GM19397 (cell line): ENCODE measurements at regions not wholly inside any gene's neighbourhood (a gene's known extent, or its start where the extent isn't known, plus 50 kb on each side); places are given as distances from the start of the nearest gene placed in this dataset.
"Not testable (repeated sequence)": the region's sequence is repeated elsewhere in the genome, so short reads cannot be mapped to it uniquely, and the experiment has no call there.

ENCODE experiments used
- ATAC-seq: cut with Tn5 transposase; IDR thresholded peaks from one replicate; pipeline ENCODE4 v1.9.1; 2021; ENCODE audit warnings: mild to moderate bottlenecking, moderate library complexity; ENCODE audit not compliant: unreplicated experiment

DNA sequence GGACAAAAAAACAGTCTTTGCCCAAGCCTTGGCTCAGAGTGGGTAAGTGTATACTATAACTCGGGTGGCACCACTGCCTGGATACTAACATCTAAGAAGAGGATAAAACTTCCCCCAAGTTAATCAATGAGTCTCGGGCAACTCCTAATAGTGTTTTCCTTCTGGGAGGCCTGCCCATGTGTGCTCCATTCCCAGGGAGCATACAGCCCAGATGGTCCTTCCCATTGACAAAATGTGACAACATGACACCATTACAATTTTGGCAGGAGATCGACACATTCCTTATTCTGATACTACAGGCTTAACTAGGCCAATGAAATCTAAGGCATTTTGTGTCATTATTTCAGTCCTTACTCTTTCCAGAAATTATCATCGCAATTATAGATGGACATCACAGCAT, 52.7 kb upstream of the CRIM1 start:
- ATAC-seq, result no peak

DNA sequence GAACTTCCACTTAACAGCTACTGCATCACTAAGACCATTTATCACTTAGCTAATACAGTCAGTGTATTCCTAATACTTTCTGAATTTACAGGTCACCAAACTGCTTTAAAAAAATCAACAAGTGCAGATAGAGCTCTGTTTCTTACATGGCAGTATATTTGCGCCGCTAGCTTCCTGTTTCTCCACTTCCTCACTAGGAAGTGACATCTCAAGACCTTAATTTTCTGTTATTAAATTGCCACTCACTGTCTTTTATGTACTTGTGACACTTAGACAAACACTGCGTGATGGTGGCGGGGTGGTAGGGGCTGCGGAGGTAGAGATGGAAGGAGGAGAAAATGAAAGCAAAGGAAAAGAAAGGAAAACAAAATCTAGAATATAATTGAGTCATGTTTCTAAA, 53.7 kb upstream of the CRIM1 start:
- ATAC-seq, result no peak

DNA sequence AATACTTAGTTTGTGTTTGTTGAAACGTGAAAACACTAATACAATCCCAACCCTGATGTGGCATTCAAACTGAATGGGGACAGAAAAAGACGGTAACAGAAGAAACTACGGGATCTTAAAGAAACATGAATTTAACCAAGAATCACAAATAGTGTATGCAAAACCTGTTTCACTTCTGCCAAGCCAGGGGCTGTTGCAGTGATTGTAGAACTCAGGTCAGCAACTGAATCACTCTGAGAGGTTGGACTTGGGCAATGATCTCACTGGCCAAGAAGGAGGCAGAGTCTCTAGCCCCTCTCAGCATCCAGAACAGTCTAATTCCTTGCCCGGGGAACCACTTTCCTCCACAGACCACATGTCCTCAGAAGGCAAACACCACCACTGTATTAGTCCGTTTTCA, 54.9 kb upstream of the CRIM1 start:
- no peak for ATAC-seq

DNA sequence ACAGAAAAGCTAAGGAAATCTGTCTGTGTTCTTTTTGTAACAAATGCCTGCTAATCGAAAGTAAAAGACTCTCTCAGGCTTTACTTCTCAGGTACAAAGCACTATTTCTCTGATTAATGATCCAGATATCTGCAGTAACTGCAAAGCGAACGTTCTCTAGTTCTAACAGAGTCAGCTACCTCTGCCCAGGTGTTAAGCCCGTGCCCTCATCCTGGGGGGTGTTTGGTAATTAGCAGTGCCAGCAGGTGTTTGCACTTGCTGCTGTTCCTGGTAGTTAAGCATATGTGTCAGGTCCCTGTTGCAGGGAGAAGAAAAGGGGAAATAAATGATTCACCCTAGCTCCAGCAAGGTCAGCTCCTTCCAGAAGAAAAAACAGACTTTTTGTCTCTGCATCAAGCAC, 58.8 kb upstream of the CRIM1 start:
- ATAC-seq, result no peak

DNA sequence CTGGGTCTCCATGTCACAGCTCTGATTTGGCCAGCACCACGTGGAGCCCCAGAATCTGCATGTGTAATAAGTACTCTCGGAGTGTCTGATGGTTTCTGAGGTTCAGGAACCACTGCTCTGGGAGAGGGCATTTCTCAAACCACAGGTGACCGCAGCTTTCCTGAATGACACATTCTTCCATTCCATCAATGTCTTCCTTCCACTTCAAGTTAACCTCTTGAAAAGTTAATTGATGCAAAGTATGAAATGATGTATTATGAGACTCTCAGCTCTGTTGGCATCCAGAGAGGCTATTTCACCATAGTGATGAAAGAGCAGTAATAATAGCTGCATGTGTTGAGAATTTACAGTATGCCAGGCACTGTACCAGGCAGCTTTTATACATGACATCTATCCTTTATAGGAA, 61.3 kb upstream of the CRIM1 start:
- no peak for ATAC-seq

DNA sequence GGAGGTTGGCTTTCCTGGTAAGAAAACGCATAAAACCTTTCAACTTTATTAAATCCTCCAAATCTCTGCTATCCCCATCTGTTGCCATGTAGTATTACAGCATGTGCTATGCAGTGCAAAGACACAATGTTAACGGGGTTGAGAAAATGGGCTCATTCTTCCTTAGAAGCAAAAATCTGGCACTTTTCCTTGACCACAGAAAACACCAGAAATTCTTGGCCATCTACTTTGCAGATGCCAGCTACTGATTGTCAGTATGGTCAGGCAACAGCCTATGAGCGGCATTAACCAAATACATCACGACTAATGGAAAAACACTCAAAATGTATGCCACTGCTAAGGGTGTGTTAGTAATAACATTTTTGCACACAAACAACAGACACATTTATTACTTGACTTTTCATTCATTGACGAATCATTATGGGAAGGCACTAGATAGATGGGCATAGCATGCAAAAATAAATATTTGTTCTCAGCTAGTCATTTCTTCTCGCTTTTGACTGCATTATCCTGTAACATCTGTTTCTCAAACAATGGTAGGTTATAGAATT, 65.2 kb upstream of the CRIM1 start:
- no peak for ATAC-seq

DNA sequence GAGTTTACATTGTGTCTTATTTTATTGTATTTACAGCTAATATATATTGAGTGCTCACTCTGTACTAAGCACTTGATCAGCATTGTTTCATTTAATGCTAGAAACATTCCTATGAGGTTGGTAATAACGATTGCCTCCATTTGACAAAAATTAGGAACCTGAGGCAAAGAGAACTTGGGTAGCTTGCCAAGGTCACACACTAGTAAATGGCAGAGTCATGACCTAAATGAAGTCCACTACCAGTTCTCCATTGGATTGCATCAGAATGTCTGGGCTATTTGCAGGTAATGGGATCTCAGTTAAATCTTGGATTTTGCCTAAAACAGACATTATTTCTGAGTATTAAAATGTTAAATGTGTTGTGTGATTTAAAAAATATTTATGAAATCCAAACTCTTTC, 65.8 kb upstream of the CRIM1 start:
- no peak for ATAC-seq

DNA sequence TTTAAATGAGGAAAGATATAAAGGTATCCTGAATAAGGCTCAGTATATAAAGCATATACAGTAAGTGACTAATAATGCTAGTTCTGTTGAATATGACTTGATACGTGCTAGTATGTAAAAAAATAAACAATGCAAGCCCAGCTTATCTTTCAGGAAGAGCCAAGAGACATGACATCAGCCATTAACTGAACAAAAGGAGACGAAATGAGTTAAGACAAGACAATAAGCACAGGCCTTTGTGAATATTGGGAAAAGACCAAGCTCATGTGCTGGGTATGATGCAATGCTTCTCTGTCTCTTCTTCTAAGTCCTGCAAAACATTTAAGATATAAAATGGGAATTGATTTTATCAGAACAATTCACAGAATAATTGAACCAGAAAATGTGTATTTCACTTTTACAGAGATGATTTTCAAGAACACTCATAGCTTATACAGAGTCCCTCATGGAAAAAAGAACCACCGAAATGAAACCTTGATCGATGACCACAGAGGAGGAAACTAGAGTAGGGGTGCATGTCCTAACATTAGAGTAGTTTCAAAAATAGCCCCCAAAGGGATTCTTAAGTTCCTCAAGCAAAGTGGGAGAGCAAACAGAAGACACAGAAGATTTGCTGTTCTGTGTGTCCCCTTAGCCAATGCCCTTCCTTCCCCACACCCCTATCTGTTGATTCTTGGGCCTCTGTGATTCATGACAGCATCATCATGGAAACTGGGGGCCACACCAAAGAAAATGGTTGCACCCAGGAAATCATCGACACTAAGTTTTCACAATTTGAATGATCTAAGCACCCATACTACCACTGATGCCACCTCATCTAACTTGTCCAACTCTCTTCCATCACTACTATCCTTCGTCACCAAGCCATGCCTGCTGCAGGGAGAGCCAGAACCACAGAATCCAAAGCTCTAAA, 68.0 kb upstream of the CRIM1 start:
- no peak for ATAC-seq

DNA sequence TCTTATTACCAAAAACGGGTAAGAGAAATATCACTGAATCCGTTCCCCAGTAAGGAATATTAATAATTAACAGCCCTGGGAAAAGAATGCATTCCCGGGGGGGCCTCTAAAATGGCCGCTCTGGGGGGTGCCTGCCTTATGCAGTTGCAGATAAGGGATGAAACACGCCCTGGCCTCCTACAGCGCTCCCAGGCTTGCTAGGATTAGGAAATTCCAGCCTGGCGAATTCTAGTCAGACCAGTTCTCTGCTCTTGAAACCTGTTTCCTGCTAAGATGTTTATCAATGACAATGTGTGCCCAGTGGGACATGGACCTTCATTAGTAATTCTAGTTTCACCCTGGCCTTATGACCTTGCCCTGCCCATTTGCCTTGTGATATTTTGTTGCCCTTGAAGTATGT, 76.1 kb upstream of the CRIM1 start:
- not testable (repeated sequence) for ATAC-seq

DNA sequence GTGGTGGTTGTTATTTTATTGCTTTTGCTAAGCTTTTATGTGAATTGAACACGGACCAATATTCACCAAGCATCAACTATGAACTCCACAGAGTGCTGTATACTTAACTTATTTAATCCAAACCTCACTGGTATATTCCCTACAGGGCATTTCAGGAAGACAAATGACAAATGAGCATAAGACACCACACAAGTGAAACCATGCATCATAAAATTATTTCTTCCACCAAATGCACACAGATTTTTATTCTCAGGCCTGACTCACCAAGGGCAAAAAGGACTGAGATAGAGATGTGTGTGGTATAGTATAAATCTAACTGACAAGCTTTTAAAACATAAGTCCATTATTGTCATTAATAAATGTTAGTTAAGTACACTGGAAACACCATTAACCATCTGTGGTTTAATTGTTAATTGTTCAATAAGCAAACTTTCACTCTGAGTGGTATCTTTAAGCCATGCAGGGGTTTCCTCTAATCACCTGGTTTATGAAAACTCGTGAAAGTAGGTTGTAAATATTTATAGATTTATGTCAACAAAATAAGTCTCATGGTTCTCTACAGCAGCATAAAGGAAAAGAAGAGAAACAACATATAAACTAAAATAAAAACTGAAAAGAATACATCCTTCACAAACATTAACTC, 77.6 kb upstream of the CRIM1 start:
- no peak for ATAC-seq

DNA sequence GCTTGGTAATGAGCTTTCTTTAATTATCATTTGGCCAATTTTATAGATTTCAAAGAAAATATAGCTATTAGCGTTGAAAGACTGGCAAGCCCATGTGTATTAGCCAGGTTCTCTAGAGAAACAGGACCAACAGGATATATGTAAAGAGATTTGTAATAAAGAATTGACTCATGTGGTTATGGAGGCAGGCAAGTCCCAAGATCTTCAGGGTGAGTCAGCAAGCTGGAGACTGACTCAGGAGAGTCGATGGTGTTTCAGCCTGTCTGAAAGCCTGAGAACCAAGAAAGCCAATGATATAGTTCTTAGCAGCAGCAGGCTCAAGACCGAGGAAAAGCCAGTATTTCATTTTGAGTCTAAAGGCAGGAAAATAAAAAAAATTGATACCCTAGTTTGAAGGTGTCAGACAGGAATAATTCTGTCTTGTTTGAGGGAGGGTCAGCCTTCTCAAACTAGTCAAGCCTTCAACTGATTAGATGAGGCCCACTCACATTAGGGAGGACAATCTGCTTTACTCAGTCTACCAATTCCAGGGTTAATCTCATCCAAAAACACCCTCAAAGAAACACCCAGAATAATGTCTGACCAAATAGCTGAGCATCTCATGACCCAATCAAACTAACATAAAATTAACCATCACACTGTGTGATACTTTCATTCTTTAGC, 78.3 kb upstream of the CRIM1 start:
- no peak for ATAC-seq

DNA sequence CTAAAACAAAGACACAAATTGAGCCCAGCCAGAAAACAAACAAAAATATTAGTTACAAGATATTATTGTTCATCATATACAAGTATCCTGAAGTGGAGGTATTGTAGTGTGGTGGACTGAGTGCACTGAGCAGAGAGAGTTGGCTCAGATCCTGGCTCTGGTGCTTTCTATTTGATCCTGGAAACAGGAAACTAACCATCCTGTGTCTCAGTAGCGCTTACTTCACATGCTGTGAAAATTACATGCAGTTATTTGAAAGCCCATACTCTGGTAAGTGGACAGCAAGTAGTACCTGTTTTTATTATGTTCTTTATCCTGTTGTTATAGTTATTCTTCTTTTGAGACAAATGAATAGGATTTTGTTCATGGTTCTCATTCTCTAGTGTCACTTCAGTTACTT, 84.3 kb upstream of the CRIM1 start:
- no peak for ATAC-seq

DNA sequence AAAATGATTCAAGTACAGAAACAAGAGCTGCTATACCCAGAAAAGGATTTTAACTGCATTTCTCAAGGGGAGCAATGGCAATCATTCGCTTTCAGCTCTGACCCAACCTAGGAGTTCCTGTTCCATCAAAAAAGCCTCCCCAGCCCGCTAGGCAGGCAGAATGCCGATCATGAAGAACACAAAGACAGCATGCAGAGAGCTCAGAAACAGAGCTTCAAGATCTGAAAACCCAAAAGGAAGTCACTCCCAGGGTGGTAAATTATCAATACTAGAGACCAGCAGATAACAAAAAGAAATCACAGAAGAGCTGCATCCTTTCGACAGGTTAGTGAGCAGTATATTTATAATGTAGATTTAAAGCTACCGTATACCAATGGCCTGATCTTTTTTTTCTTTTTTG, 84.8 kb upstream of the CRIM1 start:
- ATAC-seq, result no peak

DNA sequence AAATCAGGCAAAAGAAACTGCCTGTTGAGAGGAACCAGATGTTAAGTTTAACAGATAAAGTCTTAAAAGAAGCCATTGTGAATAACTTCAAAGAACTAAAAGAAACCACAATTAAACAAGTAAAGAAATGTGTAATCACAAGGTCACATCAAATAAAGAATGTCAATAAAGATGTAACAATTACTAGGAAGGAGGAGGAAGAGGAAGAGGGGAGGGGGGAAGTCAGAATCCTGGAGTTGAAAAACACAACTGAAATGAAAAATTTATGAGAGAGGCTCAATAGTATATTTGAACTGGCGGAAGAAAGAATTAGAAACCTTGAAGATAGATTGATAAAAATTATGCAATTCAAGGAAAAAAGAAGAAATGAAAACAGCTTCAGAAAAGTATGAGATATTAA, 88.4 kb upstream of the CRIM1 start:
- ATAC-seq, result no peak

DNA sequence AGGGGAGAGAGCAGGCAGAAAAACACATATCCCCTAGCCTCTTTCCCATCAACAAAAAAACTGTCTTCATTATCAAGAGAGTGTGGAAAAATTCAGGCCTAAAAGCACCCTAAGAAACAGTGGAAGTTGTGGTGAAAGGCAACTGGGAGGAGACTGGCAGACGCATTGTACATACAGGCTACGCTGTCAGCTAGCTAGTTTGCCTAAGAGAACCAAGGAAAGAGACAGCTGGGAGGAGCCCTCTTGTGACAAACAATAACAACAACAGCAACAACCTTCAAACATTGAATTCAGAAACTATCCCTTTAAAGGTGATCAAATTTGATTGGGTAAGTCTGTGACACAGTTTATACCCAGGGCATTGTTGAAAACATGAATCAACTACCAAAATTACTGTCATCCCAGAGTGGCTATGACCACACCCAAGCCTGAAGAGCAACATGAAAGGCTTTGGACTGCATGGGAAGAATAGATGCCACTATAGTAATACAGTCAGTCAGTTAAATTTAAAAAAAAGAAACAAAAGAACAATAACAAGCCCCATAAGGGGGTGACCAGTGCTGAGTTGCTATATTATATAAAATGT, 88.9 kb upstream of the CRIM1 start:
- ATAC-seq, result no peak

DNA sequence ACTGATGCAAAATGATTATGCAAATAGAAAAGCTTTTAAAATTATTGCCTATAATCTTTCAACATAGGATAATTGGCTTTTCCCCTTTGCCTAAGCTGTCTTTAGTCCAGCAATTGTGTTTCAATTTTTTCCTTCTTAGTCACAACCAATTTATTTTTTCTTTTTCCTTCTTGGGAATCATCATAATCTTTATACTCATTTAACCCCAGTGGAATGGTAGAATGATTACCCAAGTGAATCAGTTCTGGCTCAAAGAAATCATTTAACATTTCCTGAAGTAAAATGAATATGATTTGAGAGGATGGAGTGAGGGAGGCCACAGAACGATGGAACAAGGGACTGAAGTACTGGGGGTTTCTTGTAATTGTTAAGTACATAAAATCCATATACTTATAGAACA, 93.0 kb upstream of the CRIM1 start:
- ATAC-seq, result no peak

DNA sequence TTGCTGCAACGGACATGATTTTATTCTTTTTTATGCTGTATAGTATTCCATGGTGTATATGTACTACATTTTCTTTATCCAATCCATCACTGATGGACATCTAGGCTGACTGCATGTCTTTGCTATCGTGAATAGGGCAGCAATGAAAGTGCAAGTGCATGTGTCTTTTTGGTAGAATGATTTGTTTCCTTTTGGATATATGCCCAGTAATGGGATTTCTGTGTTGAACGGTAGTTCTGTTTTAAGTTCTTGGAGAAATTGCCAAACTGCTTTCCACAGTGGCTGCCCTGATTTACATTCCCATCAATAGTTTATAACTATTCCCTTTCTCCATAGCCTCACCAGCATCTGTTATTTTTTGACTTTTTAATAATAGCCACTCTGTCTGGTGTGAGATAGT, 99.7 kb upstream of the CRIM1 start:
- no peak for ATAC-seq

DNA sequence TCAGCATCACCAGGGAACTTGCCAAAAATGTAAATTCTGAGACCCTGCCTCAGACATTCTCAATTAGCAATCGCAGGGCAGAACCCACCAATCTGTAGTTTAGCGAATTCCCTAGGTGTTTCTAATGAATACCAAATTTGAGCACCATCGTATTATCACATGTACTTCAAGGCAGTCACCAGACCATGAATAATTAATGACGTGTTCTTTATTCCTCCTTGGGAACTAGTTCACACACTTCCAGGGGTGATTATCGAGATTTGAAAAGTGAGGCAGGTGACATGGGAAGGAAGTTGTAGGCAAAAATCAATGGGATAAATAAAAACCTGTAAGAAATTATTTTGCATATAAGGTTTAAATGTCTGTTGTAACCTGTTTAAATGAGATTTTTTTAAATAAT, 102.5 kb upstream of the CRIM1 start:
- no peak for ATAC-seq

DNA sequence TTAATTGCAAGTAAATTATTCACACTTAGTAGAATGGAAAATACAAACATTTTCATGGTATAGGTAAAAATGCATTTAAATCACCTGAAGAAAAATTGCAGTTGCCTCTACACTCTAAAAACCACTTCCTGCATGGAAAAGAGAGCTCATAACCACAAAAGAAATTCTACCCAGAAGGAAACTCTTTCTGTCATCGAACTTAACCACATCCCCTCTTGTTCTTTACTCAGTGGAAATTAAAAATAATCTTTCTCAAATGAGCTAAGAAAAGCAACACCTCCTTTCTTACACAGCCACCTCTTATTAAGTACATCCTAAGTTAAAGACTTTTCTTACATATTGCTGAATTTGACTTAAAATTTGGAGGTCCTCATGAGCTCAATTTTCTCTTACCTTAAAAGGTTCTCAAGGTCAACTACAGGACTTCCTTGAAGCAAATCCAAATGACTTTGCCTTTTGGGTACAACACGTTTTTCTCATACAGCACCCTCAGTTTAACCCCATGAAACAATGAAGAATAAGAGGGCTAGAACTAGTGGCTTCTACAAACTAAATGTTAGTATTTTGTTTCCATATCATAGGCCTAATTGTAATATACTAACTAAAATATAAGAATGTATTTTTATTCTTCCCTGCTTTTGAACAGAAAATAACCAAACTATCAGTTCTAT, 109.1 kb upstream of the CRIM1 start:
- ATAC-seq, result peak; percentile 66

DNA sequence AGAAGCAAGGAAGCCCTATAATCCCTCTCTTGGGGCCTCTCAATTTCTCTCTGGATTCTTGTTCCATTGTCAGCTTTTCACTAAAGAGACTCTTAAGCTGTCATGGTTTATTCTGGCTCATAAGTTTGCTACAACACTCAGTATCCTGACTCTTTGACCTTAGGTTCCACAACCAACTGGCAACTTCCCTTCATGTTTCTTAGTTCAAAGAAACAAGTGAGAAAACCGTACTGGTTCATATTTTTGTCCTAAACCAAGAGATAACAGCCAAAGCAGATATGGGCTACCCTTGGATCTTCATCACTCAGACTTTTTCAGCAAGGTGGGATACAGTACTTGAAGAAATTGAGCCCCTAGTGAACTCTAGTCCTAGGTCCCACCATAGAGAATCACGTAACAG, 109.9 kb upstream of the CRIM1 start:
- no peak for ATAC-seq

DNA sequence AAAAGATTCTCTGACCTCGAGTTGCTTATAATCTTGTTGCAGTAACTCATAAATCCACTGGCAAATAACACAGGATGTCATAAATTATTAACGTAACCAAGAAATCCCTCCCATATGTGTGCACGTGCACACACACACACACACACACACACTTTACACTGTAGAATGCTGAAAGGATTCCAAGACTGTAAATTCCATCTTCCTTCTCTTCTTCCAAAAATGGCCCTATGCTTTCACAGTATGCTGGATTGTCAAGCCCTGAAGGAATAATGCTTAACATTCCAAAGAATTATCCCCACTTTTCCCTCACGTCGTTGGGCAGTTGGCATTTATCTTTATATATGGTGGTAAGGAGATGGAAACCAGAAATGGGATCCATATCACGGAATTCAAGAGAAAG, 117.5 kb upstream of the CRIM1 start:
- no peak for ATAC-seq
